ENCODE measurements at regions not wholly inside any gene's neighbourhood (a gene's known extent, or its start where the extent isn't known, plus 50 kb on each side); places are given as distances from the start of the nearest gene placed in this dataset.

DNA sequence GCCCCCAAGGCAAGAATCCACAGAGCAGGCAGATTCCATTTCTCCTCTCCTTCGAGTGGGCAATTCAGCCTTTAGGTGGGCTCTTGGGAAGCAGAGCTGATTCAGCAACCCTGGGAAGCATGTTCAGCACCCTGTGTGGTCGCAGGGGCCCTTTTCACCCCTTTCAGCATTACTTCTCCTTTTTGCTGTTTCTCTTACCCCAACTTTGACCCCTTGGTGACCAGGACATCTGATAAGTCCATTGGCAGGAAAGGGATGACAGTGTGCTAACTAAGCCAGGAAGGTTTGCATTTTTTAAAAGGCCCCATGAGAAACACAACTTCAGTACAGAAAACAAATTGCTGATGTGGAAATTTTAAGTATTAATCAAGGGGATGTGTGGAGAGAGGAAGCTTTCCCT is 283.7 kb upstream of the NRP1 start:
- TF ChIP-seq, protein P1, sequence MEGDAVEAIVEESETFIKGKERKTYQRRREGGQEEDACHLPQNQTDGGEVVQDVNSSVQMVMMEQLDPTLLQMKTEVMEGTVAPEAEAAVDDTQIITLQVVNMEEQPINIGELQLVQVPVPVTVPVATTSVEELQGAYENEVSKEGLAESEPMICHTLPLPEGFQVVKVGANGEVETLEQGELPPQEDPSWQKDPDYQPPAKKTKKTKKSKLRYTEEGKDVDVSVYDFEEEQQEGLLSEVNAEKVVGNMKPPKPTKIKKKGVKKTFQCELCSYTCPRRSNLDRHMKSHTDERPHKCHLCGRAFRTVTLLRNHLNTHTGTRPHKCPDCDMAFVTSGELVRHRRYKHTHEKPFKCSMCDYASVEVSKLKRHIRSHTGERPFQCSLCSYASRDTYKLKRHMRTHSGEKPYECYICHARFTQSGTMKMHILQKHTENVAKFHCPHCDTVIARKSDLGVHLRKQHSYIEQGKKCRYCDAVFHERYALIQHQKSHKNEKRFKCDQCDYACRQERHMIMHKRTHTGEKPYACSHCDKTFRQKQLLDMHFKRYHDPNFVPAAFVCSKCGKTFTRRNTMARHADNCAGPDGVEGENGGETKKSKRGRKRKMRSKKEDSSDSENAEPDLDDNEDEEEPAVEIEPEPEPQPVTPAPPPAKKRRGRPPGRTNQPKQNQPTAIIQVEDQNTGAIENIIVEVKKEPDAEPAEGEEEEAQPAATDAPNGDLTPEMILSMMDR (conservative IDR thresholded peaks at IDR 0.05 in 1 of 2, IDR thresholded peaks at IDR 0.05 in 1 of 2; ENCODE audit: low read depth in 1 of 2, low read length in 2 of 2), result no peak
- no peak for TF ChIP-seq EZH2 (IDR thresholded peaks at IDR 0.05; ENCODE audit: low read length, missing control alignments)
